ENCODE measurements at regions not wholly inside any gene's neighbourhood (a gene's known extent, or its start where the extent isn't known, plus 50 kb on each side); places are given as distances from the start of the nearest gene placed in this dataset.
"Not testable (repeated sequence)": the region's sequence is repeated elsewhere in the genome, so short reads cannot be mapped to it uniquely, and the experiment has no call there.

GRCh38 chr2:242079792-242080191 lies 210.3 kb downstream of the RTP5 start:
- FAIRE-seq: not testable (repeated sequence)

GRCh38 chr2:242080575-242081214 lies 211.2 kb downstream of the RTP5 start:
- FAIRE-seq: peak; percentile 17

- not testable (repeated sequence) for FAIRE-seq
Measured at GRCh38 chr2:242084034-242084433, 214.5 kb downstream of the RTP5 start.

- FAIRE-seq: not testable (repeated sequence)
Measured at GRCh38 chr2:242085024-242085674, 215.6 kb downstream of the RTP5 start.

- no peak for FAIRE-seq
Measured at GRCh38 chr2:242085941-242086621, 216.6 kb downstream of the RTP5 start.

- FAIRE-seq: not testable (repeated sequence)
Measured at GRCh38 chr2:242088044-242088443, 218.5 kb downstream of the RTP5 start.

- FAIRE-seq: no peak
Measured at GRCh38 chr2:242088471-242089212, 219.1 kb downstream of the RTP5 start.

GRCh38 chr2:242089213-242089549 lies 219.7 kb downstream of the RTP5 start:
- FAIRE-seq: not testable (repeated sequence)

GRCh38 chr2:242097278-242097677 lies 227.7 kb downstream of the RTP5 start:
- not testable (repeated sequence) for FAIRE-seq

GRCh38 chr2:242098034-242098433 lies 228.5 kb downstream of the RTP5 start:
- no peak for FAIRE-seq

- no peak for FAIRE-seq
Measured at GRCh38 chr2:242098445-242099128, 229.1 kb downstream of the RTP5 start.

- FAIRE-seq: not testable (repeated sequence)
Measured at GRCh38 chr2:242103093-242103492, 233.6 kb downstream of the RTP5 start.

GRCh38 chr2:242104202-242104956 lies 234.8 kb downstream of the RTP5 start:
- not testable (repeated sequence) for FAIRE-seq

GRCh38 chr2:242107065-242107464 lies 237.5 kb downstream of the RTP5 start:
- not testable (repeated sequence) for FAIRE-seq

- not testable (repeated sequence) for FAIRE-seq
Measured at GRCh38 chr2:242108797-242109500, 239.4 kb downstream of the RTP5 start.

- not testable (repeated sequence) for FAIRE-seq
Measured at GRCh38 chr2:242109819-242110218, 240.3 kb downstream of the RTP5 start.

GRCh38 chr2:242111954-242112353 lies 242.4 kb downstream of the RTP5 start:
- FAIRE-seq: not testable (repeated sequence)

GRCh38 chr2:242113492-242113891 lies 244.0 kb downstream of the RTP5 start:
- FAIRE-seq: not testable (repeated sequence)

GRCh38 chr2:242116676-242117075 lies 247.1 kb downstream of the RTP5 start:
- not testable (repeated sequence) for FAIRE-seq

GRCh38 chr2:242117305-242117704 lies 247.8 kb downstream of the RTP5 start:
- not testable (repeated sequence) for FAIRE-seq

GRCh38 chr2:242119682-242120081 lies 250.2 kb downstream of the RTP5 start:
- FAIRE-seq: not testable (repeated sequence)
